ENCODE measurements at regions not wholly inside any gene's neighbourhood (a gene's known extent, or its start where the extent isn't known, plus 50 kb on each side); places are given as distances from the start of the nearest gene placed in this dataset.

DNA sequence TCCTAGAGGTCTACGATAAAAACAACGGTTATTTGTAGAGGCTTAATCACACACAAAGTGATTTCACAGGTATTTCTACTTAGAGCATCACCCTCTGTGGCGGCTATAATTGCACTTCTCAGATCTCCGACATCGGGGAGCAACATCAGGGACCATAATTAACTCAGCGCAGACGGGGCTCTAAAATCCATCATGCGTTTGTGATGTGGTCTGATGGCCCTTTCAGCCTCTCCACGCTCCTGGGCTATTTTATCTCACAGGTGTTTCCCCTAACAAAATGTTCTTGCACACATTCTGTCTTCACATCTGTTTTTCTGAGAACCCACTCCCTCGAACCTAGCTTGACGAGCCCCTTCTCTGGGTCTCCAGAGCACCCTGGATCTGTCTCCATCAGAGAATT is 146.3 kb upstream of the DUSP10 start:
- no peak for ATAC-seq

DNA sequence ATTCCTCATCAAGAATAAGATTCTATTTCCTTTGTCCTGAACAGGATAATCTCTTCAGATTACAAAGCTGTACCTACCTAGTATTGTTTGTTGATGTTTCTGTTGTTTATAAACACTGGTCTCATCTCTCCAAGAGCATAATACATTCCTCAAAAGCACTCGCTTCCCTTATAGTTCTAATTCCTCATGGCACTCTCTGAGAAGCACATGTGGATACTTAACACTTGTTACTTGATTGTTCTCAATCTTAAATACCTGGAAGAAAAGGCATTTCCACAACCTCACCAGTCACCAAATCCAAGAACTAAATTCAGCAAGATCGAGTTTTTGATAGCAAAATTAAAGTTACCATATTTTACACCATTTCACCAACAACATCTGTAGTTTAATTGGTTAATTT is 145.9 kb upstream of the DUSP10 start:
- ATAC-seq = no peak
- TF ChIP-seq, protein P1, sequence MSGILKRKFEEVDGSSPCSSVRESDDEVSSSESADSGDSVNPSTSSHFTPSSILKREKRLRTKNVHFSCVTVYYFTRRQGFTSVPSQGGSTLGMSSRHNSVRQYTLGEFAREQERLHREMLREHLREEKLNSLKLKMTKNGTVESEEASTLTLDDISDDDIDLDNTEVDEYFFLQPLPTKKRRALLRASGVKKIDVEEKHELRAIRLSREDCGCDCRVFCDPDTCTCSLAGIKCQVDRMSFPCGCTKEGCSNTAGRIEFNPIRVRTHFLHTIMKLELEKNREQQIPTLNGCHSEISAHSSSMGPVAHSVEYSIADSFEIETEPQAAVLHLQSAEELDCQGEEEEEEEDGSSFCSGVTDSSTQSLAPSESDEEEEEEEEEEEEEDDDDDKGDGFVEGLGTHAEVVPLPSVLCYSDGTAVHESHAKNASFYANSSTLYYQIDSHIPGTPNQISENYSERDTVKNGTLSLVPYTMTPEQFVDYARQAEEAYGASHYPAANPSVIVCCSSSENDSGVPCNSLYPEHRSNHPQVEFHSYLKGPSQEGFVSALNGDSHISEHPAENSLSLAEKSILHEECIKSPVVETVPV (CRISPR knock-in tag; IDR thresholded peaks at IDR 0.05) = no peak
- TF ChIP-seq ARNTL (CRISPR knock-in tag; IDR thresholded peaks at IDR 0.05; ENCODE audit: borderline replicate concordance, low read depth) (no peak), ZNF70 (CRISPR knock-in tag; IDR thresholded peaks at IDR 0.05) (no peak), ISL1 (CRISPR knock-in tag; IDR thresholded peaks at IDR 0.05) (no peak), ZC3H10 (CRISPR knock-in tag; IDR thresholded peaks at IDR 0.05) (no peak), BACH2 (CRISPR knock-in tag; IDR thresholded peaks at IDR 0.05; ENCODE audit: borderline replicate concordance) (no peak), RARB (CRISPR knock-in tag; IDR thresholded peaks at IDR 0.05) (no peak), TCF4 (CRISPR knock-in tag; IDR thresholded peaks at IDR 0.05; ENCODE audit: borderline replicate concordance) (no peak), SNAI2 (CRISPR knock-in tag; IDR thresholded peaks at IDR 0.05) (no peak), ZFP30 (CRISPR knock-in tag; IDR thresholded peaks at IDR 0.05) (no peak), OSR1 (CRISPR knock-in tag; IDR thresholded peaks at IDR 0.05) (no peak), PPARA (CRISPR knock-in tag; IDR thresholded peaks at IDR 0.05; ENCODE audit: borderline replicate concordance) (no peak)
- TF ChIP-seq, protein P2, sequence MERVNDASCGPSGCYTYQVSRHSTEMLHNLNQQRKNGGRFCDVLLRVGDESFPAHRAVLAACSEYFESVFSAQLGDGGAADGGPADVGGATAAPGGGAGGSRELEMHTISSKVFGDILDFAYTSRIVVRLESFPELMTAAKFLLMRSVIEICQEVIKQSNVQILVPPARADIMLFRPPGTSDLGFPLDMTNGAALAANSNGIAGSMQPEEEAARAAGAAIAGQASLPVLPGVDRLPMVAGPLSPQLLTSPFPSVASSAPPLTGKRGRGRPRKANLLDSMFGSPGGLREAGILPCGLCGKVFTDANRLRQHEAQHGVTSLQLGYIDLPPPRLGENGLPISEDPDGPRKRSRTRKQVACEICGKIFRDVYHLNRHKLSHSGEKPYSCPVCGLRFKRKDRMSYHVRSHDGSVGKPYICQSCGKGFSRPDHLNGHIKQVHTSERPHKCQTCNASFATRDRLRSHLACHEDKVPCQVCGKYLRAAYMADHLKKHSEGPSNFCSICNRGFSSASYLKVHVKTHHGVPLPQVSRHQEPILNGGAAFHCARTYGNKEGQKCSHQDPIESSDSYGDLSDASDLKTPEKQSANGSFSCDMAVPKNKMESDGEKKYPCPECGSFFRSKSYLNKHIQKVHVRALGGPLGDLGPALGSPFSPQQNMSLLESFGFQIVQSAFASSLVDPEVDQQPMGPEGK (CRISPR knock-in tag; IDR thresholded peaks at IDR 0.05; ENCODE audit: borderline replicate concordance) = no peak

More for the DNA sequence above, 146.3 kb upstream of the DUSP10 start:
- TF ChIP-seq, protein P3, sequence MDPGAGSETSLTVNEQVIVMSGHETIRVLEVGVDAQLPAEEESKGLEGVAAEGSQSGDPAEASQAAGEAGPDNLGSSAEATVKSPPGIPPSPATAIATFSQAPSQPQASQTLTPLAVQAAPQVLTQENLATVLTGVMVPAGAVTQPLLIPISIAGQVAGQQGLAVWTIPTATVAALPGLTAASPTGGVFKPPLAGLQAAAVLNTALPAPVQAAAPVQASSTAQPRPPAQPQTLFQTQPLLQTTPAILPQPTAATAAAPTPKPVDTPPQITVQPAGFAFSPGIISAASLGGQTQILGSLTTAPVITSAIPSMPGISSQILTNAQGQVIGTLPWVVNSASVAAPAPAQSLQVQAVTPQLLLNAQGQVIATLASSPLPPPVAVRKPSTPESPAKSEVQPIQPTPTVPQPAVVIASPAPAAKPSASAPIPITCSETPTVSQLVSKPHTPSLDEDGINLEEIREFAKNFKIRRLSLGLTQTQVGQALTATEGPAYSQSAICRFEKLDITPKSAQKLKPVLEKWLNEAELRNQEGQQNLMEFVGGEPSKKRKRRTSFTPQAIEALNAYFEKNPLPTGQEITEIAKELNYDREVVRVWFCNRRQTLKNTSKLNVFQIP (CRISPR knock-in tag; IDR thresholded peaks at IDR 0.05; ENCODE audit: borderline replicate concordance, low read depth) = no peak
- TF ChIP-seq, protein P4, sequence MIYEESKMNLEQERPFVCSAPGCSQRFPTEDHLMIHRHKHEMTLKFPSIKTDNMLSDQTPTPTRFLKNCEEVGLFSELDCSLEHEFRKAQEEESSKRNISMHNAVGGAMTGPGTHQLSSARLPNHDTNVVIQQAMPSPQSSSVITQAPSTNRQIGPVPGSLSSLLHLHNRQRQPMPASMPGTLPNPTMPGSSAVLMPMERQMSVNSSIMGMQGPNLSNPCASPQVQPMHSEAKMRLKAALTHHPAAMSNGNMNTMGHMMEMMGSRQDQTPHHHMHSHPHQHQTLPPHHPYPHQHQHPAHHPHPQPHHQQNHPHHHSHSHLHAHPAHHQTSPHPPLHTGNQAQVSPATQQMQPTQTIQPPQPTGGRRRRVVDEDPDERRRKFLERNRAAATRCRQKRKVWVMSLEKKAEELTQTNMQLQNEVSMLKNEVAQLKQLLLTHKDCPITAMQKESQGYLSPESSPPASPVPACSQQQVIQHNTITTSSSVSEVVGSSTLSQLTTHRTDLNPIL (CRISPR knock-in tag; IDR thresholded peaks at IDR 0.05; ENCODE audit: low read depth) = no peak
- TF ChIP-seq ESRRG (CRISPR knock-in tag; IDR thresholded peaks at IDR 0.05) (no peak), CSDC2 (CRISPR knock-in tag; IDR thresholded peaks at IDR 0.05) (no peak), PPARA (CRISPR knock-in tag; IDR thresholded peaks at IDR 0.05; ENCODE audit: borderline replicate concordance) (no peak), OSR1 (CRISPR knock-in tag; IDR thresholded peaks at IDR 0.05) (no peak)
- TF ChIP-seq, protein P2 (CRISPR knock-in tag; IDR thresholded peaks at IDR 0.05; ENCODE audit: borderline replicate concordance) = no peak

DNA sequence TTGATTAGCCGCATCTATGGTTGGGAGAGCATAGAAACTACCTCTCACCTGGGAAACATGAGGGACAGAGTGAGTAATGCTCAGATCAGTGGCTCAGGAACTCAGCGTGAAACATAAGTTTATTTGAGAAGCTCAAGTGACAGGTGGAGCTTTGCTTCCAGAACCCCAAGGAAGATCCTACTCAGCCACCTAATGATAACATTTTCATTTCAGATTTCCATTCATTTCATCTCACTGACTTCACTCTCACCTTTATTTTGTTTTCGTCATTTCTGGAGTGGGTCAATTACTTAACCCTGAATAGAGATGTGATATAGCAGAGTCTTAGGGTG is 145.5 kb upstream of the DUSP10 start:
- ATAC-seq = no peak
- TF ChIP-seq CSDC2 (CRISPR knock-in tag; IDR thresholded peaks at IDR 0.05) = no peak

DNA sequence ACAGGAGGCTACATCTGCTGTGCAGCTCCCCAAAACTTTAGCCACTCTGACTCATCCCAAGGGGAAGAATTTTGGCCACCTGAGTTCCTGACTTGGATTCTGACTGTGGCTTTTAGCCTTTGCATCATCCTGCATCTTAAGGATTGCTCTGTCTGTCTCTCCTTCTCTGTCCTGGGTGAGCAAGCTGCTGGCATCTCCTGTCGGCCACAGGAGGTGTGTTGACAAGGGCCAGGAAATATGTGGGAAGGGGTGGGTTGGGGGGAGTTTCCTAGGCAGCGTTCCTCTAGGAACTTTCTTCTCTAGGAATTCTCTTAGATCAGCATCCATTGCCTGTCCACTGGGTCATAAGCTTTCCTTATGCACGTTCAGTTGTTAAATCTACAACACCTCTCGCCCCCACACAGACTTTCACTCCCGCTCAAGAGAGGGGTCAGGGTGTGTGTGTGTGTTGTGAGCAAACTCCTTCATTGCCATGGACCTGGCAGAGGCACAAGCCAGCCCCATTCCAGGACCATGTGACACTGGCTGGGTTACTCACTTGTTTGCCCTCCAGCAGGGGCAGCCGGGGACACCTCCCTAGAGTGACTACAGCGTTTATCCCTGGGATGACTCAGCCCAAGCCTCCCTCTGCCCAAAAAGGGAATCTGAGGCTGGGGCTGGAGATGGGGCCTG is 145.0 kb upstream of the DUSP10 start:
- no peak for TF ChIP-seq TCF4 (CRISPR knock-in tag; IDR thresholded peaks at IDR 0.05; ENCODE audit: borderline replicate concordance)
- TF ChIP-seq, protein P1 (CRISPR knock-in tag; IDR thresholded peaks at IDR 0.05) = no peak
- TF ChIP-seq CSDC2 (CRISPR knock-in tag; IDR thresholded peaks at IDR 0.05) = no peak
- no peak for TF ChIP-seq BACH2 (CRISPR knock-in tag; IDR thresholded peaks at IDR 0.05; ENCODE audit: borderline replicate concordance)
- TF ChIP-seq ZFP30 (CRISPR knock-in tag; IDR thresholded peaks at IDR 0.05) = no peak
- no peak for TF ChIP-seq SNAI2 (CRISPR knock-in tag; IDR thresholded peaks at IDR 0.05)
- ATAC-seq = peak; percentile 97

Measured in SK-N-SH treated with all-trans-retinoic acid at 6 μM for 48 hours (cell line).